GM18498 (cell line): ENCODE measurements at regions not wholly inside any gene's neighbourhood (a gene's known extent, or its start where the extent isn't known, plus 50 kb on each side); places are given as distances from the start of the nearest gene placed in this dataset.
"Not testable (repeated sequence)": the region's sequence is repeated elsewhere in the genome, so short reads cannot be mapped to it uniquely, and the experiment has no call there.

ENCODE experiments used
- ATAC-seq: cut with Tn5 transposase; IDR thresholded peaks from one replicate; pipeline ENCODE4 v1.9.1; 2021; ENCODE audit warnings: mild to moderate bottlenecking, moderate library complexity; ENCODE audit not compliant: unreplicated experiment

GRCh38 chrX:148080593-148080992, 99.5 kb downstream of the FMR1NB start:
- no peak for ATAC-seq

- ATAC-seq = no peak
These were observed 103.5 kb downstream of the FMR1NB start for GRCh38 chrX:148084611-148085010.

GRCh38 chrX:148120151-148120550, 139.0 kb downstream of the FMR1NB start:
- no peak for ATAC-seq

- ATAC-seq = no peak
These were observed 140.0 kb downstream of the FMR1NB start for GRCh38 chrX:148120999-148121623.

- ATAC-seq = not testable (repeated sequence)
These were observed 147.9 kb downstream of the FMR1NB start for GRCh38 chrX:148128872-148129505.

GRCh38 chrX:148133105-148133725, 152.1 kb downstream of the FMR1NB start:
- ATAC-seq = no peak

GRCh38 chrX:148134578-148134977, 153.4 kb downstream of the FMR1NB start:
- no peak for ATAC-seq

- ATAC-seq = no peak
These were observed 154.6 kb downstream of the FMR1NB start for GRCh38 chrX:148135738-148136137.

GRCh38 chrX:148146121-148146520, 165.0 kb downstream of the FMR1NB start:
- ATAC-seq = no peak

GRCh38 chrX:148156986-148157385, 175.8 kb downstream of the FMR1NB start:
- no peak for ATAC-seq

- no peak for ATAC-seq
These were observed 178.7 kb downstream of the FMR1NB start for GRCh38 chrX:148159796-148160195.

- no peak for ATAC-seq
These were observed 180.6 kb downstream of the FMR1NB start for GRCh38 chrX:148161701-148162100.

- no peak for ATAC-seq
These were observed 204.5 kb downstream of the FMR1NB start for GRCh38 chrX:148185631-148186030.

GRCh38 chrX:148192547-148192946, 211.4 kb downstream of the FMR1NB start:
- ATAC-seq = no peak

GRCh38 chrX:148193759-148194158, 212.6 kb downstream of the FMR1NB start:
- ATAC-seq = no peak

GRCh38 chrX:148203531-148203930, 222.4 kb downstream of the FMR1NB start:
- ATAC-seq = no peak

GRCh38 chrX:148204195-148204594, 223.1 kb downstream of the FMR1NB start:
- ATAC-seq = no peak

GRCh38 chrX:148214786-148215185, 233.6 kb downstream of the FMR1NB start:
- no peak for ATAC-seq

GRCh38 chrX:148215726-148216125, 234.6 kb downstream of the FMR1NB start:
- no peak for ATAC-seq

GRCh38 chrX:148223361-148223760, 242.2 kb downstream of the FMR1NB start:
- no peak for ATAC-seq

- ATAC-seq = no peak
These were observed 247.4 kb downstream of the FMR1NB start for GRCh38 chrX:148228521-148228920.

GRCh38 chrX:148229801-148230303, 248.7 kb downstream of the FMR1NB start:
- ATAC-seq = no peak
